OCI-M2 (cell line): ENCODE measurements at regions not wholly inside any gene's neighbourhood (a gene's known extent, or its start where the extent isn't known, plus 50 kb on each side); places are given as distances from the start of the nearest gene placed in this dataset.
"Not testable (repeated sequence)": the region's sequence is repeated elsewhere in the genome, so short reads cannot be mapped to it uniquely, and the experiment has no call there.

Experiments
- DNase-seq: peaks from one replicate; lab custom pipeline; 2025; ENCODE audit not compliant: unreplicated experiment; lab: John Stamatoyannopoulos, UW

- no peak for DNase-seq
These were observed 141.0 kb upstream of the MYT1L start for GRCh38 chr2:2472044-2472443.

GRCh38 chr2:2466534-2466933, 135.5 kb upstream of the MYT1L start:
- no peak for DNase-seq

GRCh38 chr2:2464643-2465042, 133.6 kb upstream of the MYT1L start:
- DNase-seq = no peak

GRCh38 chr2:2464094-2464493, 133.0 kb upstream of the MYT1L start:
- DNase-seq = no peak

- no peak for DNase-seq
These were observed 125.6 kb upstream of the MYT1L start for GRCh38 chr2:2456721-2457120.

GRCh38 chr2:2455151-2455550, 124.1 kb upstream of the MYT1L start:
- no peak for DNase-seq

GRCh38 chr2:2452961-2453360, 121.9 kb upstream of the MYT1L start:
- no peak for DNase-seq

GRCh38 chr2:2451275-2451674, 120.2 kb upstream of the MYT1L start:
- DNase-seq = not testable (repeated sequence)

- DNase-seq = no peak
These were observed 117.1 kb upstream of the MYT1L start for GRCh38 chr2:2448178-2448577.

- no peak for DNase-seq
These were observed 91.5 kb upstream of the MYT1L start for GRCh38 chr2:2422621-2423020.

- no peak for DNase-seq
These were observed 82.5 kb upstream of the MYT1L start for GRCh38 chr2:2413525-2413924.

GRCh38 chr2:2410987-2411386, 79.9 kb upstream of the MYT1L start:
- DNase-seq = no peak

GRCh38 chr2:2409481-2409880, 78.4 kb upstream of the MYT1L start:
- no peak for DNase-seq

GRCh38 chr2:2405780-2406179, 74.7 kb upstream of the MYT1L start:
- DNase-seq = no peak

GRCh38 chr2:2400286-2401038, 69.4 kb upstream of the MYT1L start:
- DNase-seq = no peak

GRCh38 chr2:2399396-2399795, 68.3 kb upstream of the MYT1L start:
- no peak for DNase-seq

GRCh38 chr2:2392332-2392731, 61.3 kb upstream of the MYT1L start:
- no peak for DNase-seq

- no peak for DNase-seq
These were observed 58.1 kb upstream of the MYT1L start for GRCh38 chr2:2389215-2389614.
